Sigmoid colon (tissue), 4 donors: ENCODE measurements at regions not wholly inside any gene's neighbourhood (a gene's known extent, or its start where the extent isn't known, plus 50 kb on each side); places are given as distances from the start of the nearest gene placed in this dataset.

Source experiments
- EP300 ChIP-seq, 4 donors: sonication (generic); formaldehyde crosslinking; IDR thresholded peaks; one replicate each; pipeline ENCODE4 v1.6.1; 2017; ENCODE audit warnings: antibody characterized with exemption in 4 of 4
- POLR2A ChIP-seq, 2 donors: fragments of 450-650 bp; IDR thresholded peaks; one replicate each; pipeline ENCODE4 v1.6.1; 2016; ENCODE audit warnings: antibody characterized with exemption in 2 of 2, mild to moderate bottlenecking in 2 of 2, moderate library complexity in 2 of 2
- POLR2AphosphoS5 ChIP-seq, 4 donors: sonication (generic); formaldehyde crosslinking; IDR thresholded peaks; one replicate each; pipeline ENCODE4 v1.6.1; 2017; ENCODE audit warnings: antibody characterized with exemption in 4 of 4
- TF ChIP-seq, protein P1 (sequence below), 4 experiments: fragments of 450-650 bp in 3 of 4; fragments of 200-600 bp in 1 of 4; IDR thresholded peaks; one replicate each; pipeline ENCODE4 v1.5.1; 2016 to 2019; ENCODE audit warnings: antibody characterized with exemption in 4 of 4, mild to moderate bottlenecking in 3 of 4, moderate library complexity in 2 of 4

DNA sequence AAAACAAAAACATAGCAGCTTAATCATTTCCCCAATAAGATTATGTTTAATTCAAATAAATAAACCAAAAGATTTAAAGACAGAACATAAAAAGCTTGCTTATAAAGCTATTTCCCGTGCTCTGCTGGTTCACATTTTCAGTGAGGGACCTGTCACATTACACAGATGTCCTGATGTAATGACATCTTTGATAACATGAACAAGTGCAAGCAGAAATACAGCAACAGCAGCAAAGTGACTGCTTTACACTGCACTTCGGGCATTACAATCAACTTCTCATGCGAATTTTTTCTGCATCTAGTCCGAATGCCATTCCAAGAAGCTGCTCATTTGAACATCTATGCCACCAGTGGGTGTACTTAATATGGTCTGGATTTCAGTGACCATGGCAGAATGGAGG, 940.3 kb upstream of the IGFBP7 start:
- TF ChIP-seq, protein P1, sequence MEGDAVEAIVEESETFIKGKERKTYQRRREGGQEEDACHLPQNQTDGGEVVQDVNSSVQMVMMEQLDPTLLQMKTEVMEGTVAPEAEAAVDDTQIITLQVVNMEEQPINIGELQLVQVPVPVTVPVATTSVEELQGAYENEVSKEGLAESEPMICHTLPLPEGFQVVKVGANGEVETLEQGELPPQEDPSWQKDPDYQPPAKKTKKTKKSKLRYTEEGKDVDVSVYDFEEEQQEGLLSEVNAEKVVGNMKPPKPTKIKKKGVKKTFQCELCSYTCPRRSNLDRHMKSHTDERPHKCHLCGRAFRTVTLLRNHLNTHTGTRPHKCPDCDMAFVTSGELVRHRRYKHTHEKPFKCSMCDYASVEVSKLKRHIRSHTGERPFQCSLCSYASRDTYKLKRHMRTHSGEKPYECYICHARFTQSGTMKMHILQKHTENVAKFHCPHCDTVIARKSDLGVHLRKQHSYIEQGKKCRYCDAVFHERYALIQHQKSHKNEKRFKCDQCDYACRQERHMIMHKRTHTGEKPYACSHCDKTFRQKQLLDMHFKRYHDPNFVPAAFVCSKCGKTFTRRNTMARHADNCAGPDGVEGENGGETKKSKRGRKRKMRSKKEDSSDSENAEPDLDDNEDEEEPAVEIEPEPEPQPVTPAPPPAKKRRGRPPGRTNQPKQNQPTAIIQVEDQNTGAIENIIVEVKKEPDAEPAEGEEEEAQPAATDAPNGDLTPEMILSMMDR (IDR thresholded peaks at IDR 0.05), result no peak
- TF ChIP-seq EP300 (IDR thresholded peaks at IDR 0.05) (no peak), POLR2A (IDR thresholded peaks at IDR 0.05) (no peak), POLR2AphosphoS5 (IDR thresholded peaks at IDR 0.05) (no peak)
